Body of pancreas (tissue), 4 donors: ENCODE measurements at regions not wholly inside any gene's neighbourhood (a gene's known extent, or its start where the extent isn't known, plus 50 kb on each side); places are given as distances from the start of the nearest gene placed in this dataset.
"Not testable (repeated sequence)": the region's sequence is repeated elsewhere in the genome, so short reads cannot be mapped to it uniquely, and the experiment has no call there.

Experiments
- ATAC-seq: fragments of 150-250 bp; one replicate; pipeline ENCODE4 v1.9.1; 2016
- DNase-seq, 4 donors: peaks; one replicate each; pipeline ENCODE4 v3.0.0-alpha.2; 2019
- H3K27ac ChIP-seq, 4 donors: fragments of 200-600 bp; sonication (generic); 1 replicate in 3 of 4; 2 replicates in 1 of 4; pipeline versions ENCODE4 v1.5.1 to v1.6.1; 2016 to 2019; ENCODE audit warnings: mild to moderate bottlenecking in 1 of 4, mixed read lengths in 1 of 4, moderate library complexity in 1 of 4
- H3K27me3 ChIP-seq, 2 donors: fragments of 200-600 bp; sonication (generic); one replicate each; pipeline ENCODE4 v1.6.0; 2016; ENCODE audit warnings: mild to moderate bottlenecking in 1 of 2
- H3K36me3 ChIP-seq, 2 donors: fragments of 200-600 bp; sonication (generic); replicated peaks in 1 of 2; 2 replicates each; pipeline ENCODE4 v1.5.1; 2016; ENCODE audit warnings: low read depth in 2 of 2; ENCODE audit not compliant: insufficient read depth in 1 of 2
- H3K4me1 ChIP-seq: fragments of 200-600 bp; sonication (generic); one replicate; pipeline ENCODE4 v1.6.0; 2016
- H3K4me3 ChIP-seq, 2 donors: fragments of 200-600 bp; sonication (generic); 1 replicate in 1 of 2; 2 replicates in 1 of 2; pipeline ENCODE4 v1.5.1; 2016 to 2019
- H3K9me3 ChIP-seq, 3 donors: fragments of 200-600 bp; sonication (generic); 1 replicate in 2 of 3; 2 replicates in 1 of 3; pipeline ENCODE4 v1.5.1; 2016
- POLR2A ChIP-seq, 3 donors: fragments of 450-650 bp; IDR thresholded peaks; one replicate each; pipeline ENCODE4 v1.6.1; 2016; ENCODE audit warnings: antibody characterized with exemption in 3 of 3, mild to moderate bottlenecking in 2 of 3
- WGBS, 2 donors: methylation state at CpG; one replicate each; pipeline ENCODE4 v1.1.5; 2017; 5-methylcytosine and 5-hydroxymethylcytosine counted together
- intact Hi-C: fragments of 100-400 bp; cut with DNase I; formaldehyde crosslinking; loops from one replicate; pipeline ENCODE4 v1.15.1; 2023
- TF ChIP-seq, protein P1 (sequence below), 7 experiments: fragments of 450-650 bp in 4 of 7; fragments of 200-600 bp in 3 of 7; sonication (generic) in 3 of 7; IDR thresholded peaks; one replicate each; pipeline ENCODE4 v1.5.1; 2016 to 2019; ENCODE audit warnings: antibody characterized with exemption in 7 of 7

DNA sequence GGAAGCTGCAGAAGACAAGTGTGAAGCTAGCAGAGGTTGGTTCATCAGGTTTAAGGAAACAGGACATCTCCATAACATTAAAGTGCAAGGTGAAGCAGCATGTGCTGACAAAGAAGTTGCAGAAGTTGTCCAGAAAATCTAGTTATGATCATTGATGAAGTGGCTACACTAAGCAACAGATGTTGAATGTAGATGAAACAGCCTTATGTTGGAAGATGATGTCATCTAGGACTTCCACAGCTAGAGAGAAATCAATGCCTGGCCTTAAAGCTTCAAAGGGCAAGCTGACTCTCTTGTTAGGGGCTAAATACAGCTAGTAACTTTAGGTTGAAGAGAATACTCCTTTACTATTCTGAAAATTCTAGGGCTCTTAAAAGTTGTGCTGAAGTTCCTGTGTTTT is 340.2 kb upstream of the SOX9 start:
- H3K27ac ChIP-seq, result no peak overlapping the region

DNA sequence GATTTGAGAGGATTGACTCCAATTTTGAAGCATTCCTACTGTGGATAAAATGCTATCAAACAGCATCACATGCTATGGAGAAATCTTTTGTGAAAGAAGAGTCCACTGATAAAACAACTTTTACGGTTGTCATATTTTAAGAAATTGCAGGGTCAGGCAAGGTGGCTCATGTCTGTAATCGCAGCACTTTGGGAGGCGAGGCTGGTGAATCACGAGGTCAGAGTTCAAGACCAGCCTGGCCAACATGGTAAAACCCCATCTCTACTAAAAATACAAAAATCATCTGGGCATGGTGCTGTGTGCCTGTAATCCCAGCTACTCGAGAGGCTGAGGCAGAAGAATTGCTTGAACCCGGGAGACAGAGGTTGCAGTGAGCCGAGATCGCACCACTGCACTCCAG is 338.8 kb upstream of the SOX9 start:
- H3K27me3 ChIP-seq, H3K9me3 ChIP-seq, intact Hi-C loops, H3K27ac ChIP-seq, H3K4me3 ChIP-seq, H3K4me1 ChIP-seq, H3K36me3 ChIP-seq, ATAC-seq, DNase-seq: not testable (repeated sequence)
- WGBS, 2 donors, result 90 to 91% methylated on average over 8 of the region's 8 CpGs

More for the DNA sequence above, 340.2 kb upstream of the SOX9 start:
- Histone ChIP-seq H3K9me3 (no peaks in the 10 kb centered on the region), H3K4me1 (no peaks in the 10 kb centered on the region), H3K4me3 (no peak overlapping the region), H3K36me3 (no peaks in the 10 kb centered on the region), H3K27me3 (no peaks in the 10 kb centered on the region)
- ATAC-seq (no peak), DNase-seq (no peak)
- TF ChIP-seq, protein P1, sequence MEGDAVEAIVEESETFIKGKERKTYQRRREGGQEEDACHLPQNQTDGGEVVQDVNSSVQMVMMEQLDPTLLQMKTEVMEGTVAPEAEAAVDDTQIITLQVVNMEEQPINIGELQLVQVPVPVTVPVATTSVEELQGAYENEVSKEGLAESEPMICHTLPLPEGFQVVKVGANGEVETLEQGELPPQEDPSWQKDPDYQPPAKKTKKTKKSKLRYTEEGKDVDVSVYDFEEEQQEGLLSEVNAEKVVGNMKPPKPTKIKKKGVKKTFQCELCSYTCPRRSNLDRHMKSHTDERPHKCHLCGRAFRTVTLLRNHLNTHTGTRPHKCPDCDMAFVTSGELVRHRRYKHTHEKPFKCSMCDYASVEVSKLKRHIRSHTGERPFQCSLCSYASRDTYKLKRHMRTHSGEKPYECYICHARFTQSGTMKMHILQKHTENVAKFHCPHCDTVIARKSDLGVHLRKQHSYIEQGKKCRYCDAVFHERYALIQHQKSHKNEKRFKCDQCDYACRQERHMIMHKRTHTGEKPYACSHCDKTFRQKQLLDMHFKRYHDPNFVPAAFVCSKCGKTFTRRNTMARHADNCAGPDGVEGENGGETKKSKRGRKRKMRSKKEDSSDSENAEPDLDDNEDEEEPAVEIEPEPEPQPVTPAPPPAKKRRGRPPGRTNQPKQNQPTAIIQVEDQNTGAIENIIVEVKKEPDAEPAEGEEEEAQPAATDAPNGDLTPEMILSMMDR (IDR thresholded peaks at IDR 0.05), result no peak
- TF ChIP-seq POLR2A (IDR thresholded peaks at IDR 0.05), result no peak
- intact Hi-C loops, result no loop called here

DNA sequence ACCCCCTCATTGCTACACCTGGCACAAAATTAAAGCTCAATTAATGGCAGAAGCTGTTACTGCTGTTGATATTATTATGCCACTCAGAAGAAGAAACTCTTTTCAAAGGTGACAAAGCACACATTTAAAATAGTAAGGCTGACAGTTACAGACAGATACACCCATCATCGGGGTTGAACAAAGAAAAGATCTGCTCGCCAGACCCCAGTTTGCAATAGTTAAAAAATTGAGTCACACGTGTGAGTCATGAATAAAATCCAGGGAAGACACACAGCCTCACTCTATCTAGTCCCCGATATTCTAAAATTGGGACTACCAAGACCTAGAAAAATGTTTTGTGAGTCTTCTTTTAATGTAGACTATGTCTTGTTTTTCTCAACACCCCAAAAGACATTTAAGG is 330.0 kb upstream of the SOX9 start:
- DNase-seq, result no peak
- Histone ChIP-seq H3K4me3 (no peak overlapping the region), H3K9me3 (no peaks in the 10 kb centered on the region), H3K27me3 (no peaks in the 10 kb centered on the region), H3K27ac (no peak overlapping the region), H3K36me3 (no peaks in the 10 kb centered on the region), H3K4me1 (no peaks in the 10 kb centered on the region)
- no peak for ATAC-seq
- no peak for TF ChIP-seq POLR2A (IDR thresholded peaks at IDR 0.05)
- TF ChIP-seq, protein P1 (IDR thresholded peaks at IDR 0.05), result no peak
- WGBS, 2 donors, result 79 to 89% methylated on average over 4 of the region's 4 CpGs
- intact Hi-C loops, result no loop called here

DNA sequence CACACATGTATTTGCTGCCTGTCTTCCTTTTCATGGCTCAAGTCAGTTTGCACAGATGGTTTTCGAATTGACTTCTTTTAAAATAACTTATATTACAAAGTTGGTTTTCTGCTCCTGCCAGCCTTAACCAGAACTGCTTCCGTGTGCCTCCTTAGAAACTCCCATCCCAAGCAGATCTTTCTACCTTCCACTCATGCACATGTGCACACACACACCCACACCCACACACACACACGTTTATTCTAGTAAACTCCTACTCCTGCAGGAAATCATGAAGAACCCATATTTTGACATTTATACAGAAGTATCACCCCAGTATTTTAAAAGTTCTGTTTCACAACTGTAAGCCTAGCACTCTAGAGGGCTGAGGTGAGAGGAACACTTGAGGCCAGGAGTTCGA is 329.5 kb upstream of the SOX9 start:
- 75 to 76% methylated on average over 4 of the region's 4 CpGs for WGBS, 2 donors
- Histone ChIP-seq H3K27me3 (no peaks in the 10 kb centered on the region), H3K9me3 (no peaks in the 10 kb centered on the region), H3K4me3 (no peak overlapping the region), H3K4me1 (no peaks in the 10 kb centered on the region), H3K27ac (no peak overlapping the region), H3K36me3 (no peaks in the 10 kb centered on the region)
- ATAC-seq (no peak), DNase-seq (no peak)
- intact Hi-C loops, result no loop called here
- no peak for TF ChIP-seq POLR2A (IDR thresholded peaks at IDR 0.05)
- TF ChIP-seq, protein P1 (IDR thresholded peaks at IDR 0.05), result no peak

DNA sequence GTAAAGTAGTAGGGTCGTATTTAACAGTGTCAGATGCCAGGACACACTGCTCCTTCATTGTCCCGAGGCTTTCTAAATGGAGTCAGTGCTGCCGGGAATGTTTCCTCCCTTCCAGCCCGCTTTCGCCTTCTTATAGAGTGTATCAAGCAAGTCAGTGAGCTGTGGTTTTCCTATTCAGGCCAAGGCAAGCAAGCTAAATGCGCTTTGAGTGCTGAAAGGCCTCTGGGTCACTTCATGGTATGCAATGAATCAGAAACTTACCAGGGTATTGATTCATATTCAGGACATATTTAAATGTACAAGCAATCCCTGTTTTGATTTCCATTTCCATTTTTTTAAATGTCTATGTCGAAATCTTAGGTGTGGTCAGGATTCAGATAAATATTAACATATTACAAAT is 327.9 kb upstream of the SOX9 start:
- Histone ChIP-seq H3K9me3 (no peaks in the 10 kb centered on the region), H3K4me3 (no peak overlapping the region), H3K27ac (no peak overlapping the region), H3K27me3 (no peaks in the 10 kb centered on the region), H3K36me3 (no peaks in the 10 kb centered on the region), H3K4me1 (no peaks in the 10 kb centered on the region)
- 72 to 78% methylated on average over 7 of the region's 7 CpGs for WGBS, 2 donors
- TF ChIP-seq POLR2A (IDR thresholded peaks at IDR 0.05), result no peak
- TF ChIP-seq, protein P1 (IDR thresholded peaks at IDR 0.05), result no peak
- intact Hi-C loops, result no loop called here
- ATAC-seq, result no peak
- no peak for DNase-seq
